ENCODE measurements at regions not wholly inside any gene's neighbourhood (a gene's known extent, or its start where the extent isn't known, plus 50 kb on each side); places are given as distances from the start of the nearest gene placed in this dataset.

GRCh38 chr20:48214601-48215000 lies 429.3 kb upstream of the SULF2 start:
- TF ChIP-seq, protein P1, sequence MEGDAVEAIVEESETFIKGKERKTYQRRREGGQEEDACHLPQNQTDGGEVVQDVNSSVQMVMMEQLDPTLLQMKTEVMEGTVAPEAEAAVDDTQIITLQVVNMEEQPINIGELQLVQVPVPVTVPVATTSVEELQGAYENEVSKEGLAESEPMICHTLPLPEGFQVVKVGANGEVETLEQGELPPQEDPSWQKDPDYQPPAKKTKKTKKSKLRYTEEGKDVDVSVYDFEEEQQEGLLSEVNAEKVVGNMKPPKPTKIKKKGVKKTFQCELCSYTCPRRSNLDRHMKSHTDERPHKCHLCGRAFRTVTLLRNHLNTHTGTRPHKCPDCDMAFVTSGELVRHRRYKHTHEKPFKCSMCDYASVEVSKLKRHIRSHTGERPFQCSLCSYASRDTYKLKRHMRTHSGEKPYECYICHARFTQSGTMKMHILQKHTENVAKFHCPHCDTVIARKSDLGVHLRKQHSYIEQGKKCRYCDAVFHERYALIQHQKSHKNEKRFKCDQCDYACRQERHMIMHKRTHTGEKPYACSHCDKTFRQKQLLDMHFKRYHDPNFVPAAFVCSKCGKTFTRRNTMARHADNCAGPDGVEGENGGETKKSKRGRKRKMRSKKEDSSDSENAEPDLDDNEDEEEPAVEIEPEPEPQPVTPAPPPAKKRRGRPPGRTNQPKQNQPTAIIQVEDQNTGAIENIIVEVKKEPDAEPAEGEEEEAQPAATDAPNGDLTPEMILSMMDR (conservative IDR thresholded peaks at IDR 0.05; ENCODE audit: low read length), result no peak
- TF ChIP-seq EZH2phosphoT487 (IDR thresholded peaks at IDR 0.05; ENCODE audit: borderline replicate concordance), result no peak
